KMS-11 (cell line): ENCODE measurements at regions not wholly inside any gene's neighbourhood (a gene's known extent, or its start where the extent isn't known, plus 50 kb on each side); places are given as distances from the start of the nearest gene placed in this dataset.

Experiments used
- H2AFZ ChIP-seq: fragments of 200-600 bp; sonication (generic); 2 replicates; pipeline ENCODE4 v1.6.1; 2016; ENCODE audit warnings: antibody characterized with exemption, mixed run types, low read depth
- H3K27ac ChIP-seq: fragments of 200-600 bp; sonication (generic); 2 replicates; pipeline ENCODE4 v1.6.1; 2016; ENCODE audit warnings: mild to moderate bottlenecking, mixed run types
- H3K27me3 ChIP-seq: fragments of 200-600 bp; sonication (generic); 2 replicates; pipeline ENCODE4 v1.6.1; 2017; ENCODE audit warnings: mild to moderate bottlenecking, low read depth, mixed run types, moderate library complexity; ENCODE audit not compliant: insufficient read depth
- H3K36me3 ChIP-seq: fragments of 200-600 bp; sonication (generic); 2 replicates; pipeline ENCODE4 v1.6.1; 2017; ENCODE audit warnings: mild to moderate bottlenecking, mixed run types; ENCODE audit not compliant: insufficient read depth
- H3K4me1 ChIP-seq: fragments of 200-600 bp; sonication (generic); 2 replicates; pipeline ENCODE4 v1.6.1; 2016; ENCODE audit warnings: mild to moderate bottlenecking, low read depth, mixed run types; ENCODE audit not compliant: poor library complexity, severe bottlenecking
- H3K4me2 ChIP-seq: fragments of 200-600 bp; sonication (generic); 2 replicates; pipeline ENCODE4 v1.7.0; 2016; ENCODE audit warnings: mild to moderate bottlenecking, mixed run types
- H3K4me3 ChIP-seq: fragments of 200-600 bp; sonication (generic); IDR thresholded peaks from 2 replicates; pipeline ENCODE4 v1.6.1; 2017; ENCODE audit warnings: low read depth, low read length, mixed read lengths; ENCODE audit not compliant: insufficient read depth
- H3K79me2 ChIP-seq: fragments of 200-600 bp; sonication (generic); 2 replicates; pipeline ENCODE4 v1.6.1; 2016; ENCODE audit warnings: low read depth, mixed run types; ENCODE audit not compliant: insufficient read depth
- H3K9ac ChIP-seq: fragments of 200-600 bp; sonication (generic); 2 replicates; pipeline ENCODE4 v1.6.1; 2016; ENCODE audit warnings: mild to moderate bottlenecking, mixed run types
- H4K20me1 ChIP-seq: fragments of 200-600 bp; sonication (generic); 2 replicates; pipeline ENCODE4 v1.6.1; 2016; ENCODE audit warnings: mild to moderate bottlenecking, mixed run types; ENCODE audit not compliant: insufficient read depth
- CTCF ChIP-seq: fragments of 200-600 bp; sonication (generic); conservative IDR thresholded peaks from 2 replicates; pipeline ENCODE4 v1.6.1; 2017; ENCODE audit warnings: low read depth, mild to moderate bottlenecking, antibody characterized with exemption, low read length, moderate library complexity, mixed read lengths

- no peak overlapping the region for H3K27ac ChIP-seq
- no peak overlapping the region for H2AFZ ChIP-seq
- H3K79me2 ChIP-seq, result no peaks in the 10 kb centered on the region
Observed at GRCh38 chr4:137638934-137639333, 106.6 kb upstream of the PCDH18 start.

DNA sequence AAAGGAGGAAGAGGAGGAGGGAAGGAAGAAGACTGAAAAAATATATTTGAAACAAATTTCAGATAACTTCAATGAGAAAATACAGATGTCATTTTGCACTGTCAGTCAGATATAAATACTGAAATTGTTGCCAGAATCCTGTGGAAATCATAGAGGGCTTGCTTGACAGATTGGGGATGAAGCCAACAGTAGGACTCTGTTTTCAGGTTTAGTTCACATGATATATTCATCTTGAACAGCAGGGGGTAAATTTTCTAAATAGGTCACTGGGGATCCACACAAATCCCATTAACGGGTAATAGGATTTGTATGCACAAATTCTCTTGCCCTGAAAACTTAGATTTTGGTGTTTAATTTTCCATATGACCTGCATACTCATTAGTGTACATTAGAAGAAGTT, 103.3 kb upstream of the PCDH18 start:
- Histone ChIP-seq H3K79me2 (no peaks in the 10 kb centered on the region), H3K27me3 (no peaks in the 10 kb centered on the region), H3K9ac (no peak overlapping the region), H3K4me3 (no peak overlapping the region), H3K27ac (no peak overlapping the region), H4K20me1 (no peaks in the 10 kb centered on the region), H3K4me1 (peaks cover 20% of the 10 kb centered on the region), H3K4me2 (no peak overlapping the region), H3K36me3 (no peaks in the 10 kb centered on the region), H2AFZ (no peak overlapping the region)
- TF ChIP-seq CTCF, result no peak

More at GRCh38 chr4:137638934-137639333, 106.6 kb upstream of the PCDH18 start:
- no peak for TF ChIP-seq CTCF
- Histone ChIP-seq H3K27me3 (no peaks in the 10 kb centered on the region), H4K20me1 (no peaks in the 10 kb centered on the region), H3K9ac (no peak overlapping the region), H3K4me1 (peaks cover 22% of the 10 kb centered on the region), H3K4me2 (no peak overlapping the region), H3K4me3 (no peak overlapping the region), H3K36me3 (no peaks in the 10 kb centered on the region)

DNA sequence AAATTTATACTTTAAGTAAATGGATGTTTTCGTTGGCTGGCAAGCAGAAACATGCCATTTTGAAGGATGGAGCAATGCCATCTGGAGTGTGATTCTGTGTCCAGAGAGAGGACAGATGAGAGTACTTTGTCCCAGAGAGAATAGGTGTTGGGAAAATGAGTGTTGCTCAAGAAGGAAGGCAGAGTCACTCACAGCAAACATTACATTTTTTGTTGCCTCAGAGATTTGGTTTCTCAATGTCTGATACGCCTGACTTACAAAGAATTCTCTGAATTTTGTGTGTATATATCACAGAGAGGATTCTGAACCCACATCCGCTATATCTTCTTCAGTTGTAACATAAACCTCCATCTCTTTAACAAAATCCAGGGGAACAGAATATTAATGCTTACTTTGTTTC, 102.8 kb upstream of the PCDH18 start:
- Histone ChIP-seq H3K9ac (no peak overlapping the region), H3K36me3 (no peaks in the 10 kb centered on the region), H3K27me3 (no peaks in the 10 kb centered on the region), H2AFZ (no peak overlapping the region), H4K20me1 (no peaks in the 10 kb centered on the region), H3K4me1 (peaks cover 15% of the 10 kb centered on the region), H3K4me3 (no peak overlapping the region), H3K4me2 (no peak overlapping the region), H3K79me2 (no peaks in the 10 kb centered on the region), H3K27ac (no peak overlapping the region)
- no peak for TF ChIP-seq CTCF

GRCh38 chr4:137632842-137633241, 100.5 kb upstream of the PCDH18 start:
- H3K4me3 ChIP-seq, result no peak overlapping the region
- H3K79me2 ChIP-seq, result no peaks in the 10 kb centered on the region
- no peak for TF ChIP-seq CTCF
- no peaks in the 10 kb centered on the region for H4K20me1 ChIP-seq
- H3K36me3 ChIP-seq, result no peaks in the 10 kb centered on the region
- H3K27me3 ChIP-seq, result no peaks in the 10 kb centered on the region
- H3K4me1 ChIP-seq, result no peaks in the 10 kb centered on the region
- no peak overlapping the region for H2AFZ ChIP-seq
- no peak overlapping the region for H3K27ac ChIP-seq
- no peak overlapping the region for H3K9ac ChIP-seq
- no peak overlapping the region for H3K4me2 ChIP-seq
